NCI-H460 (cell line): ENCODE measurements at regions not wholly inside any gene's neighbourhood (a gene's known extent, or its start where the extent isn't known, plus 50 kb on each side); places are given as distances from the start of the nearest gene placed in this dataset.

ENCODE experiments used
- DNase-seq: peaks from one replicate; pipeline ENCODE4 v3.0.0-alpha.2; 2016; ENCODE audit warnings: low read depth; ENCODE audit errors: extremely low read depth
- small RNA-seq, 2 experiments: library from RNA; depleted of rRNA; stranded (forward); fragments of <200 nt; gene quantifications; one replicate each; pipeline ENCODE3, GENCODE V24; 2014

- no peak for DNase-seq
These were observed 869.0 kb downstream of the SH3BGRL start for GRCh38 chrX:82070948-82071347.

- DNase-seq, result no peak
These were observed 879.1 kb downstream of the SH3BGRL start for GRCh38 chrX:82081027-82081426.

- no peak for DNase-seq
These were observed 885.8 kb downstream of the SH3BGRL start for GRCh38 chrX:82087699-82088098.

DNA sequence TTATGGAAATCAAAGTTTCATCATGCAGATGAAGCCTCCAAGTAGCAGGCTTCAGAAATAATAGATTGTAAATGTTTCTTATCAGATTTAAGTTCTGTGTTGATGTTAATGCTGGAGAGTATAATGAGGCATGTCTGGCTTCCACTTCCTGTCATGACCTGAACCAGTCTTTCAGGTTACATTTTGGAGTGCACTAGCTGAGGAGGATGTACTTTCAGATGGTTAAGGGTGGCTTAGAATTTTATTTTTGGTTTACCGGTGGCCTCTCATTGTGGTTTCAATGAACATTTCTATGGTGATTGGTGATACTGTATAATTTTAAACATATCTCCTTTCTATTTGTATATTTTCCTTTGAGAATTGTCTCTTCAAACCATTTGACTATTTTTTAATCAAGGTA, 890.4 kb downstream of the SH3BGRL start:
- no peak for DNase-seq

GRCh38 chrX:82125103-82125502, 923.2 kb downstream of the SH3BGRL start:
- no peak for DNase-seq

DNA sequence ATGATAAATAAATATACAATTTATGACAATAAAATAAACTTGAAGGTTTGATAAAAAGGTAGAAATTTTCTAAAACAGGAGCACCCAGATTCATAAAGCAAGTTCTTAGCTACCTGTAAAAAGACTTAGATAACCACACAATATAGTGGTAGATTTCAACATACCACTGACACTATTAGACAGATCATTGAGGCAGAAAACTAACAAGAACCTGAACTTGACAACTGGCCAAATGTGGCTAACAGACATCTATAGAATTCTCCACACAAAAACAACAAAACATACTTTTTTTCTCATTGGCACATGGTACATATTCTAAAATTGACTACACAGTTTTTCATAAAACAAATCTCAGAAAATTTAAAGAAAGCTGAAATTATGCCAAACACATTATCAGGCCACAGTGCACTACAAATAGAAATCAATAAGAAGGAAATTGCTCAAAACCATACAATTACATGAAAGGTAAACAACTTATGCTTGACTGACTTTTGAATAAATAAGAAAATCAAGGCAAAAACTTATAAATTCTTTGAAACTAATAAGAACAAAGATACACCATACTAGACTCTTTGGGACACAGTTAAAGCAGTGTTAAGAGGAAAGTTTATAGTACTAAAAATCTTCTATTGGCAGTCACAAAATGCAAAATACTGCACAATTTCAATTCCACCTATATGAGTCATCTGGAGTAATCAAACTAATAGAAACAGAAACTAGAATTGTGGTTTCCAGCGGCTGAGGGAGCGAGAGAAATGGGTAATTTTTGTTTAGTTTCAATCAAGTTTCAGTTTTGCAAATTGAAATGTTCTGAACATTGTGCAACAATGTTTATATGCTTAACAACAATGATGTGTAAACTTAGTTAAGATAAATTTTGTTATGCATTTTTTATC, 925.6 kb downstream of the SH3BGRL start:
- DNase-seq, result no peak

- no peak for DNase-seq
These were observed 932.5 kb downstream of the SH3BGRL start for GRCh38 chrX:82134378-82134777.

DNA sequence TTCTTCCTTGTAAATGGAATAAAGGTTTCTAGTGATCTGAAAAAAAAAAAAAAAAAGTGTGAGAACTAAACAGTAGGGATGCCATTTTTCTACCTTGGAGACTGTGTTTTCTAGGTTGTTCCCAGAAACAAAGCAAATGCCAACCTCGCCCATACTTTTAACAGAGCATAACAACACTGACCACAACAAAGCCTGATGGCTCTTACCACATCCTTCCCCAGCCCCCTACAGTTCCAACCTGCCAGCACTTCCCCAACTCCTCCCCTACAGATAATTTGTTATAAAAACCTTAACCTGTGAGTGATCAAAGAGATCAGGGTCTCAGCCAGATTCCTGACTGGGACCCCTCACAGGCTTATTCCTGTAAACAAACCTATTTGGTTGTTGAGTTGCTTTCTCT, 940.0 kb downstream of the SH3BGRL start:
- DNase-seq, result no peak

- DNase-seq, result no peak
These were observed 959.3 kb downstream of the SH3BGRL start for GRCh38 chrX:82161195-82161594.

DNA sequence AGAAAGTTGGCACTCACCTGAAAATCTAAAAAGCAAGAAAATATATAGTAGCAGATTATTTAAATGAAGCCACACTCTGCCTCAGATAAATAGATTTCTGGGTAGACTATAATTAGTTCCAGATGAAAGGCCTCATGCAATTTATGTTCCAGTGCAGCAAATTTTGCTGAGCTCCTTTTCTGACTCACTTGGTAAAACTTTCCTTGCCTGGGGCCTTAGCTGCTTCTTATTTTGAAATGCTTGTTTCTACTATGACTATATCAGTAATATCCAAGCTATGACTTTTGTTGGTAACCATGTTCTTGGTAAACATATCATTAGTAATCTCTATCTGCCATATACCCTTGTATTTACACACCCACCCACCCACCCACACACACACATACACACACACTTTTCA, 961.8 kb downstream of the SH3BGRL start:
- no peak for DNase-seq

- DNase-seq, result no peak
These were observed 995.0 kb downstream of the SH3BGRL start for GRCh38 chrX:82196866-82197265.

DNA sequence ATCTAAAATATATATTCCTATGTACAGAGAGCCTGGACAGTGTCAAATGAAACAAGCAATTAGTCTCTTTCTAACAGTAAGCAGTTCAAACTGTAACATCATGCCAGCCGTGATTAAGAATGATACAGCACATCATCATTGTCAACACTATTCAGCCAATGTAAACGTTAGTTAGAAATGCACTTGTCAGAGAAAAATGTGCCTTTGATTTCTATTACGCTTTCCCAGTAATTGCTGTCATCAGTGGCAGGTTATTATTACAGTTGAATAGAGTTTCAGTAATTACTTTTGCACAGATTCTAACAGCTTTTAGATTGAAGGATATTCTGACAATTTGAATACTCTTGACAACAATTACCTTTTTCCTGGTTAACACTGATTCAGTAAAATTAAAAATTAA, 1007.1 kb downstream of the SH3BGRL start:
- DNase-seq, result no peak

- peak; percentile 21 for DNase-seq
These were observed 1016.5 kb downstream of the SH3BGRL start for GRCh38 chrX:82218361-82218760.

DNA sequence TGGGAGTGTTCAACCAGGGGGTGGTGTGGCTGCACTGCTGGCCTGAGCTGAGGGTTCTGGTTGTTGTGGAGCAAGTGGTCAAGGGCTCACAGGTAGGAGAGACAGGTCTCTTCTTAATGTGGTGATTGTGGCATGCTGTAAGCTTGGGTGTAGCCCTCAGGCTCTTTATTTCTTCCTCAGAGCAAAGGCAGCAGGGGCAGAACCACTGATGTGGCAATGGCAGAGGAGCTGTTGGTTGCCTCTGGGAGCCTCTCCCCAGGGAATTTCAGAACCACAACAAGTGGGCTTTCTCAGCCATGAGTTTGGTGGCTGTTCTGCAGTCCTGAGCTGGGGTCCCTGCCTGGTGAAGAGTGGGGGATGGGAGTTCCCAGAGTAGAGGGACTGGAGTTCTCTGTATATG, 1017.2 kb downstream of the SH3BGRL start:
- DNase-seq, result no peak

DNA sequence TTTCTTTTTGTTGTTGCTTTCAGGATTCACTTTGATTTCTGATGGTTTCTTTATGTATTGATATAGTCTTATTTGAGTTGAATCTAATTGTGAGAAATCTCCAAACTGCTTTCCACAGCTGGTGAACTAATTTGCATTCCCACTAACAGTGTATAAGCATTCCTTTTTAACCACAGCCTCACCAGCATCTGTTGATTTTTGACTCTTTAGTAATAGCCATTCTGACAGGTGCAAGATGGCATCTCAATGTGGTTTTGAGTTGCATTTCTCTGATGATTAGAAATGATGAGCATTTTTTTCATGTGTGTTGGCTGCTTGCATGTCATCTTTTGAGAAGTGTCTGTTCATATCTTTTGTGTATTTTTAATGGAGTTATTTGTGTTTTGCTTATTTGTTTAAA, 1023.1 kb downstream of the SH3BGRL start:
- no peak for DNase-seq

- DNase-seq, result no peak
These were observed 1028.1 kb downstream of the SH3BGRL start for GRCh38 chrX:82230013-82230412.

GRCh38 chrX:82232679-82233078, 1030.8 kb downstream of the SH3BGRL start:
- DNase-seq, result no peak

- DNase-seq, result no peak
These were observed 1035.4 kb downstream of the SH3BGRL start for GRCh38 chrX:82237328-82237727.

Small RNA genes lying in the stretch of these regions (small RNA-seq; reads per million reads assigned to genes)
- gene RNU6-974P, result 0 reads per million in 2 experiments
